ENCODE measurements at regions not wholly inside any gene's neighbourhood (a gene's known extent, or its start where the extent isn't known, plus 50 kb on each side); places are given as distances from the start of the nearest gene placed in this dataset.

GRCh38 chr14:87465770-87466169 is 527.2 kb downstream of the GALC start:
- no peak overlapping the region for H3K27ac Mint-ChIP-seq
- peaks cover 46% of the 10 kb centered on the region for H3K9me3 Mint-ChIP-seq
- DNase-seq = no peak
- no peaks in the 10 kb centered on the region for H3K4me1 Mint-ChIP-seq (ENCODE audit: low read depth)
- H3K4me3 Mint-ChIP-seq = no peak overlapping the region
- H3K27me3 Mint-ChIP-seq (ENCODE audit: insufficient read depth) = no peaks in the 10 kb centered on the region
- TF ChIP-seq CTCF (IDR thresholded peaks at IDR 0.05) = no peak
- H3K36me3 Mint-ChIP-seq (ENCODE audit: low read depth) = no peaks in the 10 kb centered on the region

- Mint-ChIP-seq H3K36me3 (ENCODE audit: low read depth) (no peaks in the 10 kb centered on the region), H3K27ac (no peak overlapping the region), H3K4me1 (ENCODE audit: low read depth) (no peaks in the 10 kb centered on the region), H3K9me3 (peaks cover 25% of the 10 kb centered on the region), H3K27me3 (ENCODE audit: insufficient read depth) (no peaks in the 10 kb centered on the region), H3K4me3 (no peak overlapping the region)
- no peak for DNase-seq
- no peak for TF ChIP-seq CTCF (IDR thresholded peaks at IDR 0.05)
Measured at GRCh38 chr14:87461704-87462103, 531.3 kb downstream of the GALC start.

GRCh38 chr14:87457720-87458119 is 535.3 kb downstream of the GALC start:
- H3K27me3 Mint-ChIP-seq (ENCODE audit: insufficient read depth) = no peaks in the 10 kb centered on the region; the same call in 1 of the 2 replicates
- peaks cover 19% of the 10 kb centered on the region for H3K9me3 Mint-ChIP-seq
- no peak overlapping the region for H3K27ac Mint-ChIP-seq
- H3K36me3 Mint-ChIP-seq (ENCODE audit: low read depth) = no peaks in the 10 kb centered on the region
- H3K4me1 Mint-ChIP-seq (ENCODE audit: low read depth) = no peaks in the 10 kb centered on the region
- no peak for TF ChIP-seq CTCF (IDR thresholded peaks at IDR 0.05)
- peak overlapping the region; percentile 55; the same call in 1 of the 2 replicates for H3K4me3 Mint-ChIP-seq
- DNase-seq = no peak

- peaks cover 3% of the 10 kb centered on the region for H3K9me3 Mint-ChIP-seq
- H3K4me3 Mint-ChIP-seq = no peak overlapping the region
- DNase-seq = no peak
- TF ChIP-seq CTCF (IDR thresholded peaks at IDR 0.05) = no peak
- no peaks in the 10 kb centered on the region for H3K4me1 Mint-ChIP-seq (ENCODE audit: low read depth)
- H3K36me3 Mint-ChIP-seq (ENCODE audit: low read depth) = no peaks in the 10 kb centered on the region
- no peak overlapping the region for H3K27ac Mint-ChIP-seq
- H3K27me3 Mint-ChIP-seq (ENCODE audit: insufficient read depth) = no peaks in the 10 kb centered on the region
Measured at GRCh38 chr14:87450193-87450592, 542.8 kb downstream of the GALC start.

- Mint-ChIP-seq H3K9me3 (peaks cover 2% of the 10 kb centered on the region), H3K27me3 (ENCODE audit: insufficient read depth) (no peaks in the 10 kb centered on the region), H3K27ac (no peak overlapping the region), H3K36me3 (ENCODE audit: low read depth) (no peaks in the 10 kb centered on the region), H3K4me1 (ENCODE audit: low read depth) (no peaks in the 10 kb centered on the region), H3K4me3 (no peak overlapping the region)
- DNase-seq = no peak
- TF ChIP-seq CTCF (IDR thresholded peaks at IDR 0.05) = no peak
Measured at GRCh38 chr14:87449016-87449415, 544.0 kb downstream of the GALC start.

GRCh38 chr14:87443787-87444186 is 549.2 kb downstream of the GALC start:
- DNase-seq = no peak
- Mint-ChIP-seq H3K4me1 (ENCODE audit: low read depth) (no peaks in the 10 kb centered on the region), H3K27me3 (ENCODE audit: insufficient read depth) (no peaks in the 10 kb centered on the region), H3K9me3 (peaks cover 42% of the 10 kb centered on the region), H3K4me3 (no peak overlapping the region), H3K36me3 (ENCODE audit: low read depth) (0 out of 2 replicates have a peak, but pooled peaks cover 7% of the 10 kb centered on the region), H3K27ac (no peak overlapping the region)
- no peak for TF ChIP-seq CTCF (IDR thresholded peaks at IDR 0.05)
